Calu3 (cell line): ENCODE measurements at regions not wholly inside any gene's neighbourhood (a gene's known extent, or its start where the extent isn't known, plus 50 kb on each side); places are given as distances from the start of the nearest gene placed in this dataset.

Experiments
- BruUV-seq: library from RNA; stranded (reverse); fragments of 400-500 nt; replicated peaks from 2 replicates; lab custom pipeline; 2021; lab: Mats Ljungman, UMichigan
- CTCF ChIA-PET: fragments of 300-600 bp; sonication (Branson Sonifier 250); formaldehyde crosslinking; loops from one replicate; lab custom pipeline; 2022; ENCODE audit warnings: antibody characterized with exemption; lab: Charles Lee
- DNase-seq: peaks from one replicate; pipeline ENCODE4 v3.0.0; 2022
- H3K27ac Mint-ChIP-seq: one replicate; pipeline ENCODE4 v1.8.0; 2022; ENCODE audit warnings: mixed read lengths; ENCODE audit not compliant: unreplicated experiment
- H3K27me3 Mint-ChIP-seq: one replicate; pipeline ENCODE4 v1.8.0; 2022; ENCODE audit warnings: mixed read lengths; ENCODE audit not compliant: unreplicated experiment
- H3K36me3 Mint-ChIP-seq: one replicate; pipeline ENCODE4 v1.8.0; 2022; ENCODE audit warnings: mild to moderate bottlenecking, moderate library complexity, mixed read lengths; ENCODE audit not compliant: insufficient read depth, unreplicated experiment
- H3K4me1 Mint-ChIP-seq: one replicate; pipeline ENCODE4 v1.8.0; 2022; ENCODE audit warnings: mild to moderate bottlenecking, low read depth, mixed read lengths; ENCODE audit not compliant: unreplicated experiment
- H3K4me3 Mint-ChIP-seq: one replicate; pipeline ENCODE4 v1.8.0; 2022; ENCODE audit warnings: mild to moderate bottlenecking, low read depth, moderate library complexity, mixed read lengths; ENCODE audit not compliant: unreplicated experiment
- H3K9me3 Mint-ChIP-seq: one replicate; pipeline ENCODE4 v1.8.0; 2022; ENCODE audit warnings: low read depth, mixed read lengths; ENCODE audit not compliant: unreplicated experiment
- CTCF ChIP-seq: fragments of 200-600 bp; IDR thresholded peaks from one replicate; pipeline ENCODE4 v1.8.0; 2022; ENCODE audit warnings: antibody characterized with exemption; ENCODE audit not compliant: unreplicated experiment
- intact Hi-C: fragments of 100-400 bp; cut with micrococcal nuclease; formaldehyde crosslinking; loops from one replicate; pipeline ENCODE4 v1.10.0; 2022; ENCODE audit not compliant: unreplicated experiment

- H3K36me3 Mint-ChIP-seq: no peaks in the 10 kb centered on the region
- intact Hi-C loops: no loop called here
- no TSS peak for BruUV-seq
- no peaks in the 10 kb centered on the region for H3K9me3 Mint-ChIP-seq
- no peak for DNase-seq
- H3K27me3 Mint-ChIP-seq: no peaks in the 10 kb centered on the region
- no peaks in the 10 kb centered on the region for H3K4me1 Mint-ChIP-seq
- no peak overlapping the region for H3K4me3 Mint-ChIP-seq
- TF ChIP-seq CTCF: no peak
- CTCF ChIA-PET: no interaction called here
- no peak overlapping the region for H3K27ac Mint-ChIP-seq
These were observed 144.2 kb downstream of the SPRY2 start for GRCh38 chr13:80196756-80197155.

- Mint-ChIP-seq H3K9me3 (no peaks in the 10 kb centered on the region), H3K27me3 (no peaks in the 10 kb centered on the region), H3K27ac (no peak overlapping the region), H3K4me1 (no peaks in the 10 kb centered on the region), H3K4me3 (no peak overlapping the region), H3K36me3 (no peaks in the 10 kb centered on the region)
- intact Hi-C loops: no loop called here
- BruUV-seq: no TSS peak
- CTCF ChIA-PET: no interaction called here
- no peak for TF ChIP-seq CTCF
- no peak for DNase-seq
These were observed 145.3 kb downstream of the SPRY2 start for GRCh38 chr13:80195649-80196048.

DNA sequence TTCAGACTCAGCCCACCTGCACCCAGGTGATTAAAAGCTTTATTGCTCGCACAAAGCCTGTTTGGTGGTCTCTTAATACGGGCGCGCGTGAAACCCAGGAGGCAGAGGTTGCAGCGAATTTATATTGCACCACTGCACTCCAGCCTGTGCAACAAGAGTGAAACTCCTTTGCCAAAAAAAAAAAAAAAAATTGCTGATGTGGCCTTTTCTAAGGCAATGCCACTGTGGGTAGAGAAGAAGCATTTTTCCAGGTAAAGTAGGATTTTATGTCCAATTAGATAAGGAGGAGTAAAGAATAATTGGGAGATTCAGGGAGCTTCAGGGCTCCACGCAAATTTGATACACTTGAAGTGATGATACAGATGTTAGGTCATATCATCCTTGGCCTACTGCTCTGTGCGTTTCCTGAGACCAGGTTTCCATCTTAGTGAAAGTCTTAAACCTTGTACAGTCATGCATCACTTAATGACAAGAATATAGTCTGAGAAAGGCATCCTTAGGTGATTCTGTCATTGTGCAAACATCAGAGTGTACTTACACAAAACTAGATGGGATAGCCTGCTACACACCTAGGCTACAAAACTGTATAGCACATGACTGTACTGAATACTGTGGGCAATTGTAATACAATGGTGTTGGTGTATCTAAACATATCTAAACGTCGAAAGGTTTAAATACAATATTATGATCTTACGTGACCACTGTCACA, 150.9 kb downstream of the SPRY2 start:
- Mint-ChIP-seq H3K4me3 (no peak overlapping the region), H3K36me3 (no peaks in the 10 kb centered on the region), H3K27me3 (no peaks in the 10 kb centered on the region), H3K9me3 (no peaks in the 10 kb centered on the region), H3K4me1 (no peaks in the 10 kb centered on the region), H3K27ac (no peak overlapping the region)
- no peak for DNase-seq
- intact Hi-C loops: no loop called here
- TF ChIP-seq CTCF: no peak
- CTCF ChIA-PET: no interaction called here
- BruUV-seq: no TSS peak

DNA sequence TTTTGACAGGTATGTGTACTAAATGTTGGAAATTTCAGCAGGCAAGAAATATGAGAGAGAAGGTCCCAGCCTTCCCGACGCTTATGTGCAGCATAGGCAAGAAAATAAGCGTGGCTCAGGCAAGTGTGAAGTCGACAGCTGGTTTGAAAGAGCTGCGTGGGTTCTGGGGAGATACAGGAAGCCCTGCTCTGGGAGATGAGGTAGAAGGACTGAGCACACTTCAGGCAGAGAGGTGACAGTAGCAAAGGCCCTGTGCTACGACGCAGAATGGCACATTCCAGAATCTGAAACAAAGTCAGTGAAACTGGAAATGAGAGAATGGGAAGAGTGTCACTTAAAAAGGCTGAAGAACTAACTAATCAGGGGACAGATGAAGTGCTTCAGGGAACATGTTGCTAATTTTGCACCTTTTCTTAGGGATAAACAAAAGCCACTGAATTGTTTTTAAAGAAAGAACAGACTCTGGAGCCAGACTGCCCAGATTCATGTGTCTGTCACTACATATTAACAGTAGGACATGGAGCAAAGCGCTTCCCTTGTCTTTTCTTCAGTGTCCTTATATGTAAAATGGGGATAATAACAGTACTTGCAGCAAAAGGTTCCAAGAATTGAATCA, 160.1 kb downstream of the SPRY2 start:
- no peak overlapping the region for H3K4me3 Mint-ChIP-seq
- H3K27ac Mint-ChIP-seq: no peak overlapping the region
- intact Hi-C loops: no loop called here
- no TSS peak for BruUV-seq
- H3K9me3 Mint-ChIP-seq: no peaks in the 10 kb centered on the region
- DNase-seq: no peak
- no peaks in the 10 kb centered on the region for H3K4me1 Mint-ChIP-seq
- no peaks in the 10 kb centered on the region for H3K27me3 Mint-ChIP-seq
- CTCF ChIA-PET: no interaction called here
- no peak for TF ChIP-seq CTCF
- no peaks in the 10 kb centered on the region for H3K36me3 Mint-ChIP-seq
